Activated CD8-positive, alpha-beta T cell treated with anti-CD3 and anti-CD28 coated beads for 36 hours (primary cell): ENCODE measurements at regions not wholly inside any gene's neighbourhood (a gene's known extent, or its start where the extent isn't known, plus 50 kb on each side); places are given as distances from the start of the nearest gene placed in this dataset.

Experiments used
- ATAC-seq: fragments of 200-7000 bp; cut with Tn5 transposase; one replicate; pipeline ENCODE4 v1.10.0; 2021; ENCODE audit warnings: mild to moderate bottlenecking, moderate library complexity
- CTCF ChIA-PET: fragments of 350-600 bp; sonication (Branson Sonifier 250); formaldehyde crosslinking; loops from one replicate; lab custom pipeline; 2021; ENCODE audit warnings: antibody characterized with exemption; lab: Charles Lee
- POLR2A ChIA-PET: fragments of 350-600 bp; sonication (Branson Sonifier 250); formaldehyde crosslinking; loops from one replicate; lab custom pipeline; 2021; ENCODE audit warnings: antibody characterized with exemption; lab: Charles Lee
- DNase-seq: peaks from one replicate; pipeline ENCODE4 v3.0.0-alpha.2; 2020
- H3K27ac Mint-ChIP-seq: one replicate; pipeline ENCODE4 v1.8.0; 2021; ENCODE audit warnings: mild to moderate bottlenecking, mixed read lengths
- H3K27me3 Mint-ChIP-seq: one replicate; pipeline ENCODE4 v1.8.0; 2021; ENCODE audit warnings: mixed read lengths
- H3K36me3 Mint-ChIP-seq: one replicate; pipeline ENCODE4 v1.8.0; 2021; ENCODE audit warnings: low read depth, mixed read lengths
- H3K4me1 Mint-ChIP-seq: one replicate; pipeline ENCODE4 v1.8.0; 2021; ENCODE audit warnings: low read depth, mixed read lengths
- H3K4me3 Mint-ChIP-seq: one replicate; pipeline ENCODE4 v1.8.0; 2021; ENCODE audit warnings: mild to moderate bottlenecking, moderate library complexity, mixed read lengths
- H3K9me3 Mint-ChIP-seq: one replicate; pipeline ENCODE4 v1.8.0; 2021; ENCODE audit warnings: mixed read lengths
- CTCF ChIP-seq: fragments of 200-600 bp; IDR thresholded peaks from one replicate; pipeline ENCODE4 v1.8.0; 2022; ENCODE audit warnings: antibody characterized with exemption, mild to moderate bottlenecking
- intact Hi-C: fragments of 100-400 bp; cut with micrococcal nuclease; formaldehyde crosslinking; loops from one replicate; pipeline ENCODE4 v1.10.0; 2022

GRCh38 chr6:156725712-156726111 is 51.5 kb upstream of the ARID1B start:
- H3K4me3 Mint-ChIP-seq: no peak overlapping the region
- no peaks in the 10 kb centered on the region for H3K36me3 Mint-ChIP-seq
- peaks cover 7% of the 10 kb centered on the region for H3K4me1 Mint-ChIP-seq
- ChIA-PET POLR2A (no interaction called here), CTCF (no interaction called here)
- no peaks in the 10 kb centered on the region for H3K27me3 Mint-ChIP-seq
- H3K27ac Mint-ChIP-seq: no peak overlapping the region
- intact Hi-C loops: no loop called here
- H3K9me3 Mint-ChIP-seq: no peaks in the 10 kb centered on the region
- TF ChIP-seq CTCF: no peak
- DNase-seq: no peak
- no peak for ATAC-seq

GRCh38 chr6:156720691-156721685 is 56.2 kb upstream of the ARID1B start:
- Mint-ChIP-seq H3K36me3 (no peaks in the 10 kb centered on the region), H3K4me3 (no peak overlapping the region), H3K9me3 (no peaks in the 10 kb centered on the region), H3K27me3 (no peaks in the 10 kb centered on the region), H3K27ac (no peak overlapping the region), H3K4me1 (peaks cover 15% of the 10 kb centered on the region)
- intact Hi-C loops: no loop called here
- ChIA-PET POLR2A (interaction anchor here (1.5 kb wide), 1 partner anchor 12 kb away, joined by 4 read pairs; no protein-coding TSS in a partner anchor), CTCF (interaction anchor here (0.9 to 1.4 kb wide), 4 partner anchors 32 to 156 kb away, joined by 3 to 6 read pairs (median 3); no protein-coding TSS in a partner anchor)
- no peak for DNase-seq
- ATAC-seq: no peak
- TF ChIP-seq CTCF: no peak

DNA sequence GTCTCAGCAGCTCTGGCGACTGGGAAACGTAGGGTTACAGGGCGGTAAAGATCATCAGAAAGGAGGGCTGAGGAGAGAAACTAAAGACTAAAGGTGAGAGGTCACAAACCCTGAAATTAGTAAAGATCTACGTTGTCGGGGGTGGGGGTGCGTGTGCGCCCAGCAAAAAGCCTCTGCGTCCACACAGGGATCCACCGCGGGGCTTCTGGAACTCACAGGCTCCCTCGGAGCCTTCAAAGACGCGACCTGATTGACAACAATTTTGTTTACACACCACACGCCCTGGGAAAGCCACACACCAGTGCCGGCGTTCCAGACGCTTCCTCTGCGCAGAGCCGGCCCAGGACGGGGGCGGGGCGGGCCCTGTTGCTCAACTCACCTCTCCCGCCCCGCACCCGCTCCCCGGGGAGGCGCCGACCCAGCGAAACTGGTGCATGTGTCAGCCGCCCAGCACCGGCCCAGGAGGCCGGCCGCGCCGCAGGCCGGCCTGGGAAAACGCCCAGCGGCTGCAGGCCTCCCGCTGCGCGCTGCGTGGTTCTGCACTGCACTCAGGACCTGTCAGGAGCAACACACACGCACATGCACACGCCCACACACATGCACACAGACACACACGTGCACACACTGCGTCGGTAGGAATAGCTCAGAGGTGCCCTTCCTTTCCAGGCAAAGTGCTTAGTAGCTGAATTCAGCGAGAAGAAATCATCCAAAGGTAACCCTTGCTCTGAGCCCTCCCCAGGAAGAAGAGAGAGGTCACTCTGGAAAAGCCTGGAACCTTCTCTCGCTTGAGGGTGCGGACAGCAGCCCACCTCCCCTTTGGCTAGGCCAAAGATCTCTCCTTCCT is 57.2 kb upstream of the ARID1B start:
- Mint-ChIP-seq H3K27me3 (no peaks in the 10 kb centered on the region), H3K4me1 (peaks cover 15% of the 10 kb centered on the region), H3K9me3 (no peaks in the 10 kb centered on the region), H3K36me3 (no peaks in the 10 kb centered on the region), H3K27ac (peak overlapping the region; percentile 73), H3K4me3 (peak overlapping the region; percentile 63)
- ATAC-seq: peak; percentile 86
- TF ChIP-seq CTCF: no peak
- DNase-seq: peak; percentile 73
- intact Hi-C loops: no loop called here
- ChIA-PET POLR2A (interaction anchor here (1.4 to 1.5 kb wide), 2 partner anchors 13 to 22 kb away, joined by 3 to 4 read pairs; no protein-coding TSS in a partner anchor), CTCF (interaction anchor here (0.5 to 1.4 kb wide), 5 partner anchors 33 to 412 kb away, joined by 3 to 6 read pairs (median 3); no protein-coding TSS in a partner anchor)

GRCh38 chr6:156719395-156719719 is 57.8 kb upstream of the ARID1B start:
- intact Hi-C loops: no loop called here
- Mint-ChIP-seq H3K4me1 (peaks cover 15% of the 10 kb centered on the region), H3K36me3 (no peaks in the 10 kb centered on the region), H3K9me3 (no peaks in the 10 kb centered on the region), H3K27ac (peak overlapping the region; percentile 73), H3K27me3 (no peaks in the 10 kb centered on the region), H3K4me3 (peak overlapping the region; percentile 63)
- TF ChIP-seq CTCF: no peak
- ChIA-PET POLR2A (interaction anchor here (1.4 kb wide), 1 partner anchor 22 kb away, joined by 3 read pairs; no protein-coding TSS in a partner anchor), CTCF (interaction anchor here (1.1 kb wide), 1 partner anchor 46 kb away, joined by 3 read pairs; no protein-coding TSS in a partner anchor)
- DNase-seq: peak; percentile 12
- no peak for ATAC-seq
